K562 (cell line): ENCODE measurements at regions not wholly inside any gene's neighbourhood (a gene's known extent, or its start where the extent isn't known, plus 50 kb on each side); places are given as distances from the start of the nearest gene placed in this dataset.

Experiments
- GATAD2A ChIP-seq: fragments of 450-650 bp; IDR thresholded peaks from 2 replicates; pipeline ENCODE4 v1.6.1; 2017
- HBP1 ChIP-seq: fragments of 450-650 bp; formaldehyde crosslinking; IDR thresholded peaks from 2 replicates; pipeline ENCODE4 v1.4.0; 2022; ENCODE audit warnings: missing genetic modification characterization
- MLLT1 ChIP-seq, 2 experiments: fragments of 450-650 bp; IDR thresholded peaks; 2 replicates each; pipeline ENCODE4 v1.6.1; 2016
- ZNF3 ChIP-seq: fragments of 250-450 bp; sonication (Bioruptor Pico); IDR thresholded peaks from 2 replicates; pipeline ENCODE4 v1.5.0; 2021; ENCODE audit warnings: mild to moderate bottlenecking, moderate library complexity
- ZNF695 ChIP-seq: fragments of 450-650 bp; formaldehyde crosslinking; IDR thresholded peaks from 2 replicates; pipeline ENCODE4 v1.4.0; 2020; ENCODE audit warnings: mild to moderate bottlenecking, moderate library complexity
- TF ChIP-seq, protein P1 (sequence below): fragments of 450-650 bp; formaldehyde crosslinking; conservative IDR thresholded peaks from 2 replicates; pipeline ENCODE4 v1.4.0; 2022; ENCODE audit warnings: mild to moderate bottlenecking, missing genetic modification characterization
- TF ChIP-seq, protein P2 (sequence below): fragments of 450-650 bp; IDR thresholded peaks from 2 replicates; pipeline ENCODE4 v1.6.1; 2016; ENCODE audit warnings: mild to moderate bottlenecking

DNA sequence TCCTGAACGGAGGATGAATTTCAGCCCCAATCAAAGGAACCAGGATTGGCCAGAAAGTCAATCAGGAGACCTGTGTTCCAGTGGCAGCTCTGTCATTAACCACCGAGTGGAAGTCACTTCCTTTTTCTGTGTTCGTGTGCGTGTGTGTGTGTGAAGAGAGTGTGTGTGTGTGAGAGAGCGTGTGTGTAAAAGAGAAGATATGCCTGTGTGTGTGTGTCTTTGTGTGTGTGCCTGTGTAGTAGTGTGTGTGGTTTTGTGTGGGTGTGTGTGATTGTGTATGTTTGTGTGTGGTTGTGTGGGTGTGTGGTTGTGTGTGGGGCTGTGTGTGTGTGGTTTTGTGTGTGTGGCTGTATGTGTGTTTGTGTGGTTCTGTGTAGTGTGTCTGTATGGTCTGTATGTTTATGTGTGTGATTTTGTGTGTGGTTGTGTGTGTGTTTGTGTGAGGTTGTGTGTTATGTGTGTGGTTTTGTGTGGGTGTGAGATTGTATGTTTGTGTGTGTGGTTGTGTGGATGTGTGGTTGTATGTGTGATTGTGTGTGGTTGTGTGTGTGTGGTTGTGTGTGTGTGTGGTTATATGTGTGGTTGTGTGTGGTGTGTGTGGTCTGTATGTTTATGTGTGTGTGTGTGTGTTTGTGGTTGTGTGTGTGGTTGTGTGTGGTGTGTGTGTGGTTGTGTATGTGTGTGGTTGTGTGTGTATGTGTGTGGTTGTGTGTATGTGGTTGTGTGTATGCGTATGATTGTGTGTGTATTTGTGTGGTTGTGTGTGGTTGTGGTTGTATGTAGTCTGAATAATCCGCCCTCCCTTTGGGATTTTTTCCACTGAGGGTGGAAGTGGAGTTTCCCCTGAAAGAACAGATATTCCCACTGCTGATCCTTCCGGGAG, 314.4 kb downstream of the SHQ1 start (continued):
- TF ChIP-seq MLLT1 (IDR thresholded peaks at IDR 0.05): peak in 1 of 2 experiments; percentile 57; a peak in 1 of 4 replicates
- TF ChIP-seq HBP1 (CRISPR knock-in tag): peak; percentile 86; the same call in 1 of the 2 replicates
- no peak for TF ChIP-seq ZNF695 (CRISPR knock-in tag)
- no peak for TF ChIP-seq ZNF3 (CRISPR knock-in tag)
- TF ChIP-seq, protein P1, sequence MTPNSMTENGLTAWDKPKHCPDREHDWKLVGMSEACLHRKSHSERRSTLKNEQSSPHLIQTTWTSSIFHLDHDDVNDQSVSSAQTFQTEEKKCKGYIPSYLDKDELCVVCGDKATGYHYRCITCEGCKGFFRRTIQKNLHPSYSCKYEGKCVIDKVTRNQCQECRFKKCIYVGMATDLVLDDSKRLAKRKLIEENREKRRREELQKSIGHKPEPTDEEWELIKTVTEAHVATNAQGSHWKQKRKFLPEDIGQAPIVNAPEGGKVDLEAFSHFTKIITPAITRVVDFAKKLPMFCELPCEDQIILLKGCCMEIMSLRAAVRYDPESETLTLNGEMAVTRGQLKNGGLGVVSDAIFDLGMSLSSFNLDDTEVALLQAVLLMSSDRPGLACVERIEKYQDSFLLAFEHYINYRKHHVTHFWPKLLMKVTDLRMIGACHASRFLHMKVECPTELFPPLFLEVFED (CRISPR knock-in tag): 0 out of 2 replicates have a peak, but pooled peaks have one; percentile 58
- TF ChIP-seq GATAD2A: no peak
- TF ChIP-seq, protein P2, sequence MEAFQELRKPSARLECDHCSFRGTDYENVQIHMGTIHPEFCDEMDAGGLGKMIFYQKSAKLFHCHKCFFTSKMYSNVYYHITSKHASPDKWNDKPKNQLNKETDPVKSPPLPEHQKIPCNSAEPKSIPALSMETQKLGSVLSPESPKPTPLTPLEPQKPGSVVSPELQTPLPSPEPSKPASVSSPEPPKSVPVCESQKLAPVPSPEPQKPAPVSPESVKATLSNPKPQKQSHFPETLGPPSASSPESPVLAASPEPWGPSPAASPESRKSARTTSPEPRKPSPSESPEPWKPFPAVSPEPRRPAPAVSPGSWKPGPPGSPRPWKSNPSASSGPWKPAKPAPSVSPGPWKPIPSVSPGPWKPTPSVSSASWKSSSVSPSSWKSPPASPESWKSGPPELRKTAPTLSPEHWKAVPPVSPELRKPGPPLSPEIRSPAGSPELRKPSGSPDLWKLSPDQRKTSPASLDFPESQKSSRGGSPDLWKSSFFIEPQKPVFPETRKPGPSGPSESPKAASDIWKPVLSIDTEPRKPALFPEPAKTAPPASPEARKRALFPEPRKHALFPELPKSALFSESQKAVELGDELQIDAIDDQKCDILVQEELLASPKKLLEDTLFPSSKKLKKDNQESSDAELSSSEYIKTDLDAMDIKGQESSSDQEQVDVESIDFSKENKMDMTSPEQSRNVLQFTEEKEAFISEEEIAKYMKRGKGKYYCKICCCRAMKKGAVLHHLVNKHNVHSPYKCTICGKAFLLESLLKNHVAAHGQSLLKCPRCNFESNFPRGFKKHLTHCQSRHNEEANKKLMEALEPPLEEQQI: no peak
